ENCODE measurements at regions not wholly inside any gene's neighbourhood (a gene's known extent, or its start where the extent isn't known, plus 50 kb on each side); places are given as distances from the start of the nearest gene placed in this dataset.

GRCh38 chr19:46955813-46956371 lies 63.7 kb upstream of the NPAS1 start:
- Histone ChIP-seq H4K20me1 (ENCODE audit: control insufficient read depth, extremely low read depth, insufficient read depth, low read length) (peaks cover 4% of the 10 kb centered on the region), H3K36me3 (ENCODE audit: control insufficient read depth in 2 of 2, extremely low read depth in 1 of 2, insufficient read depth in 2 of 2, low read length in 2 of 2) (peaks cover 0 to 1% of the 10 kb centered on the region in 2 experiments)
- FAIRE-seq = no peak

GRCh38 chr19:46958532-46958931 lies 61.1 kb upstream of the NPAS1 start:
- H4K20me1 ChIP-seq (ENCODE audit: control insufficient read depth, extremely low read depth, insufficient read depth, low read length) = no peaks in the 10 kb centered on the region
- DNase-seq (ENCODE audit: low read depth, low spot score) = no peak
- H2AFZ ChIP-seq (ENCODE audit: control insufficient read depth, low read length) = no peak overlapping the region
- no peak overlapping the region for H3K4me2 ChIP-seq (ENCODE audit: control insufficient read depth, extremely low read depth, insufficient read depth, low read depth, low read length)
- dilution Hi-C loops (cut with MboI; ENCODE audit: extremely low pct_ligation_motif_present, low sequenced_read_pairs) = no loop called here
- H3K27ac ChIP-seq (ENCODE audit: control insufficient read depth, insufficient read depth, low read length) = no peak overlapping the region
- no peak overlapping the region for H3K9ac ChIP-seq (ENCODE audit: control insufficient read depth, extremely low read depth, insufficient read depth, low read length)
- peaks cover 0 to 1% of the 10 kb centered on the region in 2 experiments for H3K36me3 ChIP-seq (ENCODE audit: control insufficient read depth in 2 of 2, extremely low read depth in 1 of 2, insufficient read depth in 2 of 2, low read length in 2 of 2)
- no peaks in the 10 kb centered on the region for H3K27me3 ChIP-seq (ENCODE audit: control insufficient read depth, extremely low read depth, insufficient read depth, low read length)
- H3K4me3 ChIP-seq (ENCODE audit: control insufficient read depth in 2 of 3, extremely low read depth in 1 of 3, insufficient read depth in 2 of 3, low read depth in 1 of 3, low read length in 3 of 3) = no peak overlapping the region
- H3K79me2 ChIP-seq (ENCODE audit: control insufficient read depth, insufficient read depth, low read length) = peaks cover 26% of the 10 kb centered on the region
- no peak for FAIRE-seq
- no peak for TF ChIP-seq CTCF (optimal IDR thresholded peaks at IDR 0.05 in 1 of 3, IDR thresholded peaks at IDR 0.05 in 1 of 3, conservative IDR thresholded peaks at IDR 0.05 in 1 of 3; ENCODE audit: extremely low read depth in 1 of 3, insufficient read depth in 2 of 3, low read length in 3 of 3)
- H3K9me3 ChIP-seq (ENCODE audit: control insufficient read depth, low read depth, low read length) = no peaks in the 10 kb centered on the region
- H3K9me1 ChIP-seq (ENCODE audit: control insufficient read depth, extremely low read depth, insufficient read depth, low read length) = no peaks in the 10 kb centered on the region
- peaks cover 11% of the 10 kb centered on the region for H3K4me1 ChIP-seq (ENCODE audit: control insufficient read depth, extremely low read depth, insufficient read depth, low read length)

More at GRCh38 chr19:46955813-46956371, 63.7 kb upstream of the NPAS1 start:
- Histone ChIP-seq H3K4me1 (ENCODE audit: control insufficient read depth, extremely low read depth, insufficient read depth, low read length) (peaks cover 19% of the 10 kb centered on the region), H3K27ac (ENCODE audit: control insufficient read depth, insufficient read depth, low read length) (no peak overlapping the region), H3K27me3 (ENCODE audit: control insufficient read depth, extremely low read depth, insufficient read depth, low read length) (no peaks in the 10 kb centered on the region), H3K9me1 (ENCODE audit: control insufficient read depth, extremely low read depth, insufficient read depth, low read length) (no peaks in the 10 kb centered on the region), H3K4me2 (ENCODE audit: control insufficient read depth, extremely low read depth, insufficient read depth, low read depth, low read length) (no peak overlapping the region), H3K79me2 (ENCODE audit: control insufficient read depth, insufficient read depth, low read length) (peaks cover 27% of the 10 kb centered on the region), H3K9ac (ENCODE audit: control insufficient read depth, extremely low read depth, insufficient read depth, low read length) (no peak overlapping the region), H3K4me3 (ENCODE audit: control insufficient read depth in 2 of 3, extremely low read depth in 1 of 3, insufficient read depth in 2 of 3, low read depth in 1 of 3, low read length in 3 of 3) (no peak overlapping the region), H2AFZ (ENCODE audit: control insufficient read depth, low read length) (no peak overlapping the region), H3K9me3 (ENCODE audit: control insufficient read depth, low read depth, low read length) (no peaks in the 10 kb centered on the region)
- DNase-seq (ENCODE audit: low read depth, low spot score) = no peak
- dilution Hi-C loops (cut with MboI; ENCODE audit: extremely low pct_ligation_motif_present, low sequenced_read_pairs) = no loop called here
- TF ChIP-seq EZH2 (IDR thresholded peaks at IDR 0.05; ENCODE audit: low read length) (no peak), CTCF (optimal IDR thresholded peaks at IDR 0.05 in 1 of 3, IDR thresholded peaks at IDR 0.05 in 1 of 3, conservative IDR thresholded peaks at IDR 0.05 in 1 of 3; ENCODE audit: extremely low read depth in 1 of 3, insufficient read depth in 2 of 3, low read length in 3 of 3) (no peak)

Data from keratinocyte (primary cell).